Neural cell (in vitro differentiated cells): ENCODE measurements at regions not wholly inside any gene's neighbourhood (a gene's known extent, or its start where the extent isn't known, plus 50 kb on each side); places are given as distances from the start of the nearest gene placed in this dataset.

Source experiments
- H2AFZ ChIP-seq: fragments of 200-600, 300-800 bp; sonication (generic), shearing (Covaris generic); 2 replicates; pipeline ENCODE4 v1.6.0; 2014; ENCODE audit warnings: low read depth, mild to moderate bottlenecking, antibody characterized with exemption, low read length, moderate library complexity
- H3F3A ChIP-seq: fragments of 200-600 bp; shearing (Covaris generic); 2 replicates; pipeline ENCODE4 v1.6.1; 2016; ENCODE audit warnings: mild to moderate bottlenecking, moderate library complexity, mixed read lengths, antibody characterized with exemption, low read length; ENCODE audit not compliant: insufficient read depth, poor library complexity, severe bottlenecking
- H3K27ac ChIP-seq: fragments of 200-600, 300-800 bp; sonication (generic), shearing (Covaris generic); 2 replicates; pipeline ENCODE4 v1.5.1; 2014; ENCODE audit warnings: mild to moderate bottlenecking, low read length, moderate library complexity
- H3K27me3 ChIP-seq: fragments of 300-800, 200-600 bp; sonication (generic), shearing (Covaris generic); 2 replicates; pipeline ENCODE4 v1.6.0; 2014; ENCODE audit warnings: mild to moderate bottlenecking, low read depth, low read length, moderate library complexity; ENCODE audit not compliant: insufficient read depth
- H3K36me3 ChIP-seq: fragments of 300-800, 200-600 bp; sonication (generic), shearing (Covaris generic); 2 replicates; pipeline ENCODE4 v1.5.1; 2014; ENCODE audit warnings: mild to moderate bottlenecking, antibody characterized with exemption, low read length, moderate library complexity; ENCODE audit not compliant: insufficient read depth
- H3K4me2 ChIP-seq: fragments of 300-800, 200-600 bp; sonication (generic), shearing (Covaris generic); 2 replicates; pipeline ENCODE4 v1.6.0; 2014; ENCODE audit warnings: mild to moderate bottlenecking, low read length
- H3K4me3 ChIP-seq: fragments of 300-800, 200-600 bp; sonication (generic), shearing (Covaris generic); 2 replicates; pipeline ENCODE4 v1.5.1; 2014; ENCODE audit warnings: mild to moderate bottlenecking, low read length, moderate library complexity
- H3K79me2 ChIP-seq: fragments of 200-600 bp; shearing (Covaris generic); replicated peaks from 2 replicates; pipeline ENCODE4 v1.6.0; 2014; ENCODE audit warnings: mild to moderate bottlenecking, low read length, moderate library complexity; ENCODE audit not compliant: insufficient read depth
- H3K9ac ChIP-seq: fragments of 300-800, 200-600 bp; sonication (generic), shearing (Covaris generic); 2 replicates; pipeline ENCODE4 v1.6.1; 2016; ENCODE audit warnings: mild to moderate bottlenecking, low read length, mixed read lengths
- H3K9me2 ChIP-seq: fragments of 200-600 bp; shearing (Covaris generic); 2 replicates; pipeline ENCODE4 v1.6.1; 2016; ENCODE audit warnings: mild to moderate bottlenecking, low read length, mixed read lengths; ENCODE audit not compliant: insufficient read depth
- H3K9me3 ChIP-seq: fragments of 200-600, 300-800 bp; sonication (generic), shearing (Covaris generic); 2 replicates; pipeline ENCODE4 v1.6.1; 2016; ENCODE audit warnings: mild to moderate bottlenecking, mixed run types, low read length, moderate library complexity, mixed read lengths
- H4K20me1 ChIP-seq: fragments of 200-600 bp; shearing (Covaris generic); 2 replicates; pipeline ENCODE4 v1.6.1; 2016; ENCODE audit warnings: mild to moderate bottlenecking, mixed run types; ENCODE audit not compliant: insufficient read depth
- CTCF ChIP-seq: fragments of 450-650 bp; IDR thresholded peaks from 2 replicates; pipeline ENCODE4 v1.5.1; 2014; ENCODE audit warnings: antibody characterized with exemption, mild to moderate bottlenecking, moderate library complexity; ENCODE audit not compliant: poor library complexity, severe bottlenecking
- EP300 ChIP-seq: fragments of 450-650 bp; conservative IDR thresholded peaks from 2 replicates; pipeline ENCODE4 v1.6.1; 2014; ENCODE audit warnings: antibody characterized with exemption, mild to moderate bottlenecking, moderate library complexity; ENCODE audit not compliant: poor library complexity, severe bottlenecking
- EZH2 ChIP-seq: fragments of 200-600, 300-800 bp; shearing (Covaris generic), sonication (generic); IDR thresholded peaks from 2 replicates; pipeline ENCODE4 v1.6.1; 2014; ENCODE audit warnings: antibody characterized with exemption, low read length, borderline replicate concordance, mild to moderate bottlenecking; ENCODE audit not compliant: insufficient read depth, poor library complexity, severe bottlenecking
- MXI1 ChIP-seq: fragments of 450-650 bp; conservative IDR thresholded peaks from 2 replicates; pipeline ENCODE4 v1.6.1; 2014; ENCODE audit warnings: antibody characterized with exemption, mild to moderate bottlenecking; ENCODE audit not compliant: poor library complexity, severe bottlenecking
- POLR2AphosphoS5 ChIP-seq: IDR thresholded peaks from 2 replicates; pipeline ENCODE4 v1.6.1; 2012
- RAD21 ChIP-seq: fragments of 450-650 bp; conservative IDR thresholded peaks from 2 replicates; pipeline ENCODE4 v1.6.1; 2014; ENCODE audit warnings: antibody characterized with exemption, mild to moderate bottlenecking, moderate library complexity
- REST ChIP-seq: IDR thresholded peaks from 2 replicates; pipeline ENCODE4 v1.6.1; 2012; ENCODE audit warnings: borderline replicate concordance
- SMC3 ChIP-seq: fragments of 450-650 bp; conservative IDR thresholded peaks from 2 replicates; pipeline ENCODE4 v1.6.1; 2014; ENCODE audit warnings: antibody characterized with exemption, mild to moderate bottlenecking, moderate library complexity; ENCODE audit not compliant: poor library complexity
- TAF1 ChIP-seq: IDR thresholded peaks from 2 replicates; pipeline ENCODE4 v1.6.1; 2012; ENCODE audit warnings: low read depth

DNA sequence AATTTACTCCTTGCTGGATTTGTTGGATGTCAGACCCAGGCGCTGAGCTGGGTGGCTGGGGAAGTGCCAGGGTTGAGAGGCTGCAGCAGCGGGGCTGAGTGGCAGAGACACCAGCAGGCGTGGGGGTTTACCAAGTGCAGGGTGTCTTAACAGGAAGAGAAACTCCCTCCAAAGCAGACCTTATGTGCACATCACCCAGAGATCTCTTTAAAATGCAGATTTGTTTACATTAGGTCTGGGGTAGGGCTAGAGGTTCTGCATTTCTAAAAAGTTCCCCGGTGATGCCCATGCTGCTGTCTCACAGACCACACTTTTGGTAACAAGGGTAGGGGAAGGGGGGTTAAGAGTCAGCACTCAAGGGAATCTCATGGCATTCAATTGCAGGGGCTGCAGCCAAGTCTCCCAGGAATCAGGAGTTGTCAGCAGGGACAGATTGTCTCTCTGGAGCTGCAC lies 80.7 kb upstream of the OLFM4 start:
- Histone ChIP-seq H2AFZ (no peak overlapping the region), H3K36me3 (no peaks in the 10 kb centered on the region), H3K79me2 (no peaks in the 10 kb centered on the region), H3K4me2 (no peak overlapping the region), H3K9ac (no peak overlapping the region), H3K4me3 (no peak overlapping the region), H3K9me3 (peaks cover 5% of the 10 kb centered on the region), H3K27me3 (no peaks in the 10 kb centered on the region), H3K9me2 (no peaks in the 10 kb centered on the region), H3K27ac (no peak overlapping the region), H4K20me1 (no peaks in the 10 kb centered on the region), H3F3A (no peaks in the 10 kb centered on the region)
- TF ChIP-seq CTCF = no peak
- no peak for TF ChIP-seq EZH2
- no peak for TF ChIP-seq SMC3
- TF ChIP-seq RAD21 = no peak
- TF ChIP-seq EP300 = no peak
- TF ChIP-seq REST = no peak
- TF ChIP-seq MXI1 = no peak
- TF ChIP-seq TAF1 = no peak
- TF ChIP-seq POLR2AphosphoS5 = no peak

DNA sequence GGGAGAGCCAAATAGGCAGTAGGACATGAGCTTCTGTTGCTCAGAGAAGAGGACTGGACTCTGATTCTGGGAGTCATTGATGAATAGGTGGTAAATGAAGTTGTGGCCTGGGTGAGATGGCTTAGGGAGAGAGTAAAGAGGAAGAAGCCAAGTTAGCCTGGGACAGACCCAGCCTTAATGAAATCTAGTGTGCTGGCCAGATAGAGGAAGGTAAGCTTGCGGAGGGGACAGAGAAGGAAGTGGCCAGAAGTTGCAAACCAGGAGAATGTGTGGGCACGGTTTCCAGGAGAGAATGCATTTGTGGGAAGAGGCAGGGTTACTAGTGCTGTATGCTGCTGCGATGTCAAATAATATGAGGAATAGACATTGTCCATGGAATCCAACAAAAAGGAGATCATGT lies 83.3 kb upstream of the OLFM4 start:
- H3K27me3 ChIP-seq = no peaks in the 10 kb centered on the region
- H2AFZ ChIP-seq = no peak overlapping the region
- TF ChIP-seq REST (no peak), RAD21 (no peak), EZH2 (no peak), MXI1 (no peak), EP300 (no peak)
- H3K9me3 ChIP-seq = peaks cover 5% of the 10 kb centered on the region
- no peaks in the 10 kb centered on the region for H3K36me3 ChIP-seq
- H4K20me1 ChIP-seq = no peaks in the 10 kb centered on the region
- no peaks in the 10 kb centered on the region for H3K9me2 ChIP-seq
- no peak overlapping the region for H3K27ac ChIP-seq
- no peaks in the 10 kb centered on the region for H3K79me2 ChIP-seq
- H3K4me2 ChIP-seq = no peak overlapping the region
- no peak overlapping the region for H3K4me3 ChIP-seq
- H3K9ac ChIP-seq = no peak overlapping the region
- no peaks in the 10 kb centered on the region for H3F3A ChIP-seq
